Mesenteric fat pad (tissue), 1 donor: ENCODE measurements at regions not wholly inside any gene's neighbourhood (a gene's known extent, or its start where the extent isn't known, plus 50 kb on each side); places are given as distances from the start of the nearest gene placed in this dataset.
"Not testable (repeated sequence)": the region's sequence is repeated elsewhere in the genome, so short reads cannot be mapped to it uniquely, and the experiment has no call there.

ENCODE experiments used
- DNase-seq: peaks from one replicate; pipeline ENCODE4 v3.0.0-alpha.2; 2020; ENCODE audit warnings: low spot score
- donor health status: DM: yes; HTN: yes; CAD: no.

DNA sequence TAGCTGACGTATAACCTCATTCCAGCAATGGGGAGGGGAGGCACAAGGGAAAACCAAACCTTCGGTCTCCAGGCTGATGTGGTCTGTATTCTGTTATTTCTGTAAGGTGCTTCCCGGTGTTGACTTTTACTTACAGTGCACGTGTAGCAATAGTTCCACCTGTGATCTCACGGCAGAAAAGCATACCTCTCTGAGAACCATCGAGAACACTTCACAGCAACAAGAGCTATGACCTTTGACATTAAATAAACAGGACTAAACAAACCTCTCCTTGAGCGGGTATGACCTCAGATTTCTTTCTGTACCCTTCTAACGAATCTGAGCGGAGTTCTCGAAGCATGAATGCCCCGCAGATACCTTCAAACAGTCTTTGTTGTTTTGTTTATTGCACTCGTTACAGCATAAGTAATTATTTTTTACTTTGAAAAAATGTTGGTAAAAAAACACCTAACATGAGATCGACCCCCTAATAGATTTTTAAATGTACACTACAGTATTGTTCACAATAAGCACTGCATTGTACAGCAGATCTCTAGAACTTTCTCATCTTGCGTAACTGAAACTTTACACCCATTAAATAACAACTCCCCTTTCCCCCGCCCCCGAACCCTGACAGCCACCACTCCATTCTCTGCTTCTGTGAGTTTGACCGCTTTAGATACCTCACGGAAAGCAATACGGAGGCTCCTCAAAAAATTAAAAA lies 282.3 kb downstream of the GATA3 start:
- no peak for DNase-seq

DNA sequence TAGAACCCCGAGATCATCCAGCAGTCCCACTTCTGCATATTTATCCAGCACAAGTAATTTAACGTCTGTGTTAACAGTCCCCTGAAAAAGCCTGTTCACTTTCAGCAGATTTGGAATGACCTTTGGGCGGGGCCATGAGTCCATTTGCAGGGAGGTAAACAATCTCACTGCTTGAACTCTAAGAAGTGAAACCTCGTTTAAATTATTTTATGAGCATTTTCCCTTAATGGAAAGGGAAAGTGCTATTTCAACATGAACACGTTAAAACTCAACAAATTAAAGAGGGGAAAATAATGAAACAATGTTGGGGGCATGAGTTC lies 282.8 kb downstream of the GATA3 start:
- DNase-seq, result no peak

DNA sequence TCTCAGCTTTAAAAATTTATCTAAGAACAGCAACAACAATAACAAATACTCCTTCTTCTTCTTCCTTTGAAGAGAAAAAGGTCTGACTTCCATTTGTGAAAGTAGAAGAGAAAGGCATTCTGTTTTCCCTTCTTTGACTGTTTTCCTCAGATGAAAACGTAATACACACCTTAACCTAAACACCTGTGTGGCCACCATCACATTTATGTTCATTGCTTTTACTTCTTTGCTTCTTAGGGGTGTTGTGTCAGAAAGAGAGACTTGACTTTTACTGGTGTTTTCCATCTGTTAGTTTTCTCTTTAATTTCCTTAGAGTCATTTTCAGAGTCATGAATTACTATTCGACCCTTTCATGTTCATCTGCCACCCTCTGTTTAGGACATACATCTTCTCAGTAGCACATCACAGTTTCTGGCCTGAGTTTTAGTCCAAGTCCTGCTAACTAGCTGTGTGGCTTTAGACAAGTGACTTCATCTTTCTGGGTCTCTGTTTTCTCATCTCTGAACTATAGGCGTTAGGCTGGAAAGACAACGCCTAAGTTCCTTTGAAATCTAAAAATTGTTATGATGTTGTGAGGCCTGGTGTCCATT lies 283.8 kb downstream of the GATA3 start:
- DNase-seq, result no peak

DNA sequence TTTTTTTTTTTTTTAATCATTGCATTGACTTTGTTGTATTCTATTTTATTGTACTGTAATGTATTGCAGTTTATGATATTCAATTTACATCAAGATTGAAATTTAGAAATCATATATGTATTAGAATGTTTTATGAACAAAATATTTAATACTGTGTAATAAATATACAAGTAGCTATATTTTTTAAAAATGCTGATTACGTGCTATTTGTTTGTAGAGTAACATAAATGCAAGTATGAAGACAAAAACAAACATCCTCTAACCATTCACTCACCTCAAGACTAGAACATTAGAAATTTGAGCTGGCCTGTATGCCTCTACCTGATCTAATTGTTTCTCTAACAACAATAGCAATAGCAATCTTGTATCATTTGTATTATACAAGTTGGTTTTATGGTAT lies 290.3 kb downstream of the GATA3 start:
- DNase-seq, result no peak

DNA sequence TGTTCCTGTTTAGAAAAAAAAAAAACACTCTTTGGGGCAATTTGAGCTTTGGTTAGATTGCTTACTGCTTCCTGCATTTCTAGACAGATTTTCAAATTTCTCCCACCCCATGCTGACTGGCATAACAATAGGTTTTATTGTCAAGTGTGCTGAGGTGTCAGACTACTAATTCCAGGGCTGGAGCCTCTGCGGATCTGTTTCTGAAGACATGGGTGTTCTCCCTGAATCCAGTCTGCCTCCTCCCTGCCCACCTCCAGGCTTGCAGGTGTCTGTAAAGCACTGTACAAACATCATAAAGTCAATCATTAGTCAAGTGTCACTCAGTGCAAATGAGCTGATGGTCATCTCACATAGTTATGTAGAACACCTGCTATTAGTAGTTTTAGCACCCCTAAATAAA lies 292.4 kb downstream of the GATA3 start:
- no peak for DNase-seq

GRCh38 chr10:8347614-8348013 lies 293.1 kb downstream of the GATA3 start:
- DNase-seq, result not testable (repeated sequence)

- no peak for DNase-seq
These were observed 295.2 kb downstream of the GATA3 start for GRCh38 chr10:8349610-8350249.

DNA sequence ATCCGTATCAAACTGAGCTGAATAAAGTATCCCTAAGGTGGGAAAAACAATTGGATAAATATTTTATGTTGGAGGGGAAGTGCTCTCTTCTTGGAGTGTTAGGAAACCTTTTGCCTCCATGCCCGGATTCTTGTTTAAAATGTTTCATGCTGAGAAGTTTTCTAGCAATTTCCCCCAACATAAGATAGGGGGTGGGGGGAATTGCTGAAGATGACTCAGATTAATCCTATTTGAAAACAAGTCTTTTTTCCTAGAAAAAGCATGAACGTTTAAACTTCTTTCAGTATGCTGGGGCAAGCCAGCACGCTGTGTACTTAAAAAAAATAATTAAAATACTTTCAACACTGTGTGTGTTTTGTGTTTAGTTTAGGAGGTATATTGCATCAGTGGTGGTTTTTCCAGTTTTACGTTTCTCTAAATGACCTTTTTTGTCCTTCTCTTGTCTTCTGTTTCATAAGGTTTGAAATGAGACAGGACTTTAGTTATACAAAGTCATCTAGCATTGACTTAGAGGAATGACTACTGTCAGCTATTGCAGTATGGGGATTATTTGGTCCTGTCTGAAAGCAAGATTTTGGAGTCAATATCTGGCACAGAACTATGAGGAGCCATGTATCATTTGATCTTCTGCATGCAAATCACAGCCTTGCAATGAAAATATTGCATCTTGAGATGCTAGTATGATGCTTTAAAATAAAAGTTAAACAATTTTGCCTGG lies 295.9 kb downstream of the GATA3 start:
- DNase-seq, result no peak

DNA sequence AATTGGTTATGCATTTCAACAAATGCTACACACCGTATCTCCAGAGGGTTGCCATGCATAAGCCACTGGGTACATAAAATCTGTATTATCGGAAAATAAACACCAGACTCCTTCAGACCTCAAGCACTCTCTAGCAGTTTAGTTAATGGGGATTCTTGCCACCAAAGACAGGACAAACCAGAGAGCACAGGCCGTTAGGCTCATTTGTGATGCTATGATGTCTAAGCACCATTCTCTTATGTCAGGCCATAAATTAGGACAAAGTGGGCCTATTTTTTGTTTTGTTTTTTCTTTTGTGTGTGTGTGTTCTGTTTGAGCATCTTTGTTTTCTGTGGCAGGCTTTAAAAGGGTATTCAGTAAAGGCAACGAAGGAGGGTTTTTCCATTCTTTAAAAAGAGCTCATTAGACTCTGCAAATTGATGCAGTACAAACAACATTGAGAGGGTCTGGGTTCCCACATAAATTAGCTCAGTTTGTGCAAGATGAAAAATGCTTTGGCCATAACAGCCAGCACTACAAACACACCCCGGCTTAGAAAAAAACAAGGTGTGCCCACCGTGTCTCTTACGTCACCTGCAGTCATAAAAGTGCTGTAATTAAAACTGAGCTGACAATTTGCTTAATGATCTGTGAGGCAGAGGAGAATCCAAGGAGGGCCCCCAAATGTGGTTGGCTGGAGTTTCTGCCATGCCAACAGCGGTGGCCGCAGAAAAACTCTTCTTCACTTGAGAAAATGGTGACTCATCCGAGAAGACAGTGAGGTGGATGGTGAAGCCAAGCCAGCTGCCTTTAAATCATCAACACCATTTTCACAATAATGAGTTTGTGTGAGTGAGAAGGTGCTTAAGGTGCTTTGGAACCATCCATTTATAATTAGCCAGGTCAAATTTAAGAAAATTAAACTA lies 297.9 kb downstream of the GATA3 start:
- DNase-seq, result no peak

DNA sequence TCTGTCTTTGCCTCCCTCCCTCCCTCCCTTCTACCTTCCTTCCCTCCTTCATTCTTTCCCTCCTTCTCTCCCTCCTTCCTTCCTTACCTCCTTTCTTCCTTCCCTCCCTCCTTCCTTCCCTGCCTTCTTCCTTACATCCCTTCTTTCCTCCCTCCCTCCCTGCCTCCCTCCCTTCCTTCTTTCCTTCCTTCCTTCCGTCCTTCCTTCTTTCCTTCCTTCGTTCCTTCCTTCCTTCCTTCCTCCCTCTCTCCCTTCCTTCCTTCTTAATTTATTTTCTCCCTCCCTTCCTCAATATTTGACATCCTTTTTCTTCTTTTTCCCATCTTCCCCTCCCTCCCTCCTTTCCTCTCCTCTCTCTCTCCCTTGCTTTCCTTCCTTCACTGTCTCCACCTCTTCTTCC lies 301.8 kb downstream of the GATA3 start:
- no peak for DNase-seq

- no peak for DNase-seq
These were observed 305.0 kb downstream of the GATA3 start for GRCh38 chr10:8359467-8359866.

DNA sequence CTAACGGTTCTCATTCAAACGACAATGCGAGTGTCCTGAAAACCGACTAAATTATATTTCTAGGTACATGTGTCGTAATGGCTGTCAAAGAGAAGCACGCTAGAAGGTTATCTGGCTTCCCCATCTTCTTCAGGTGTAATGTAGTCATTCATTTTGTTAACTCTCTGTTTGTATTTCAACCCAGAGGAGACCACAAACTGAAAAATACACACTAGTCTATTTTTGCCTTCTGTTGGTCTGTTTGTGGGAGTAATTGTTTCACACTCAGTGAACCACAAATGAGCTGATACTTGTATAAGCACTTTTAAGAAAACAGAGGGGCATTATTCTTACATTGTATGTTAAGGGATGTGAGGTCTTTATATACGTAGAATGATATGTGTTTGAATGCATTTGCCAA lies 305.9 kb downstream of the GATA3 start:
- no peak for DNase-seq

DNA sequence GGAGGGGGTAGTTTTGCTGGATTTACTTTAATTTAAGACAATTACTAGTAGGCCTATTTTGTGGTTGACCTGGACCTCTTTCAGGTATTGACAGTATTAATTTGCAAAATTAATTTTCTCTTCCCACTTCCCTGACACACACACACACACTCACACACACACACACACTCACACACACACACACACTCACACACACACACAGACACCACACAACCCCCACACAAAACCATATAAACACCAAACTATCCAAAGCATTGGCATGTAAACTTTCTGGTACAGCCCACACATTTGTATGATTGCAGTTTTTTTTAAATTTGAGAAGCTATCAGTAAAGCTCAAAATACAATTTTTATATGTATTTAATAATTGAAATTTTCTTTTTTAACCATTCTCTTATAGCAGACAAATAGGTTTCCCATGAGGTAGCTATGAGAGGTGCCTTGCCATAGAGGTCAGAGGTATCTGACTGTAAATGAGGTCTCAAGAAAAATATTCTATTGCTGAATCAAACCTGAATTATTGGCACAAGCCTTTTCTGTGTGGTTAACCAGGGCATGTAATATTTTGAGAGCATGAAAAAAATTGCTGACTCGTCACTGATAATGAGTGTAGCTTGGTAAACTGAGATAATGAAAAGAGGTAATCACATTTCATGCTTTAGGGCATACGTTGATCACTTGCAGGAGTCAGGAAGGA lies 306.5 kb downstream of the GATA3 start:
- no peak for DNase-seq

- no peak for DNase-seq
These were observed 307.0 kb downstream of the GATA3 start for GRCh38 chr10:8361510-8361844.

- DNase-seq, result no peak
These were observed 311.7 kb downstream of the GATA3 start for GRCh38 chr10:8365935-8366911.

DNA sequence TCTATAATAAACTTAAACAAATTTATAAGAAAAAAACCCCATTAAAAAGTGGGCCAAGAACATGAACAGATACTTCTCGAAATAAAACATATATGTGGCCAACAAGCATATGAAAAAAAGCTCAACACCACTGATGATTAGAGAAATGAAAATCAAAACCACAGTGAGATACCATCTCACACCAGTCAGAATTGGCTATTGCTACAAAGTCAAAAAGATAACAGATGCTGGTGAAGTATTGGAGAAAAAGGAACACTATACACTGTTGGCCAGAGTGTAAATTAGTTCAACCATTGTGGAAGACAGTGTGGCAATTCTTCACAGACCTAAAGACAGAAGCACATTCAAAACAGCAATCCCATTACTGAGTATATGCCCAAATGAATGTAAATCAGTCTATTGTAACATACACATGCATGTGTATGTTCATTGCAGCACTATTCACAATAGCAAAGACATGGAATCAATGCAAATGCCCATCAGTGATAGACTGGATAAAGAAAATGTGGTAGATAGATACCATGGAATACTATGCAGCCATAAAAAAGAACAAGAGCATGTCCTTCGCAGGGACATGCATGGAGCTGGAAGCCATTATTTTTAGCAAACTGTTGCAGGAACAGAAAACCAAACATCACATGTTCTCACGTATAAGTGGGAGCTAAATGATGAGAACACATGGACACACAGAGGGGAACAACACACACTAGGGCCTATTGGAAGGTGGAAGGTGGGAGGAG lies 313.4 kb downstream of the GATA3 start:
- not testable (repeated sequence) for DNase-seq

- DNase-seq, result no peak
These were observed 315.2 kb downstream of the GATA3 start for GRCh38 chr10:8369666-8370065.

DNA sequence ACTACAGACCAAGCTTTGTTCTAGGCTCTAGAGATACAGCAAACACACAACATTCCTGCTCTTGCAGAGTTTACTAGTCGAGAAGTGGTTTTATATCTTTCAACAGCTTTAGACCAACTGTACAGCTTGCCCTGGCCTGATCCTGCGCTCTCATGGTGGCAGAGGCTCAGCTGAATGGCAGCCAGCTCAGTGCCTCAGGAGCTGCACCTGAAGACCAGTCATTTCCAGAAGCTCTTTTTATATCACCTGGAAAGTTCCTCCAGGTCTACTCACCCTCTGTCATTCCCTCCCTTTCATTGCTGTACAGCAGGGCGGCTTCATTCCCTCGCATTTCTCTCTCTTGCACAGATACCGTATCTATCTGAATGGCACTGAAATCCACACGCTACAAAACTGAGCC lies 319.8 kb downstream of the GATA3 start:
- DNase-seq, result no peak

- no peak for DNase-seq
These were observed 320.6 kb downstream of the GATA3 start for GRCh38 chr10:8375137-8375536.
